ENCODE measurements at regions not wholly inside any gene's neighbourhood (a gene's known extent, or its start where the extent isn't known, plus 50 kb on each side); places are given as distances from the start of the nearest gene placed in this dataset.

DNA sequence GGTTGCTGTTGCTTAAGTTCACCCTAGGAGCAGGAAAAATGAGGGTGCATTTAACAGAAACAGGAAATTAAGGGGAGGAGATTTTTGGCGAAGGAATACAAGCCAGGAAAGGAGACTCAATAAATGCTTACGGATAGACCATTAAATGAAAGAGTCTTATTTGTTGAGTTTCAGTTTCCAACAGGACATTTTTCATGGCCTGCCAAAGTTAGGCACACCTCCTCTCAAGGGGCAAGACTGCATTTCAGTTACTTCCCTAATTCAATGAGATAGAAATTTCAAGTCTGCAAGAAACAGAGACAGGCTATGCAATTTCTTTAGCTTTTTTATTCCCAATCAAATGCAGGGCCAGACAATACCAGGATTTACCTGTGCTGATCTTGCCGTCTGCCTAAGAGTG lies 394.7 kb upstream of the KLHL29 start:
- H3K27ac ChIP-seq (ENCODE audit: low read depth, low read length): no peak overlapping the region
- H3K36me3 ChIP-seq (ENCODE audit: control insufficient read depth, insufficient read depth, low read length): no peaks in the 10 kb centered on the region
- H3K4me1 ChIP-seq (ENCODE audit: control insufficient read depth, insufficient read depth, low read length): no peaks in the 10 kb centered on the region
- no peak overlapping the region for H3K9ac ChIP-seq (ENCODE audit: low read length)
- no peak overlapping the region for H3K4me3 ChIP-seq (ENCODE audit: low read length)
- no peaks in the 10 kb centered on the region for H3K27me3 ChIP-seq (ENCODE audit: control insufficient read depth, insufficient read depth, low read length)

GRCh38 chr2:22991844-22992243 lies 393.1 kb upstream of the KLHL29 start:
- H3K9ac ChIP-seq (ENCODE audit: low read length): no peak overlapping the region

DNA sequence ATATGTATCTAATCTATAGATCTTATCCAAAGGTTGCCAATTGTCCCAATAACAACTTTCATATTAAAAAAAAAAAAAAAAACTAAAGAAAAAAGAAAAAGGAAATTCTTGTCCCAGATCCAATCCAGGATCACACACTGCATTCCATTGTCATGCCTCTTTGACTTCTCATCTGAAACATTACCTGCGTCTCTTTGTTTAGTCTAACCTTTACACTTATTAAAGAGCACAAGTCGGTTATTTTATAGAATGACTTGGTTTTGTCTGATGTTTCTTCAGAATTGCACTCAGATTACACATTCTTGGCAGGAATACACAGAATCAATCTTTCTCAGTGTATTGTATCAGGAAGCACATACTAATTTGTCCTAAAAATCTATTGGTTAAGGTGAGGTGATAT lies 392.5 kb upstream of the KLHL29 start:
- H3K27ac ChIP-seq (ENCODE audit: low read depth, low read length): no peak overlapping the region
- no peak overlapping the region for H3K9ac ChIP-seq (ENCODE audit: low read length)
- no peaks in the 10 kb centered on the region for H3K4me1 ChIP-seq (ENCODE audit: control insufficient read depth, insufficient read depth, low read length)
- no peak overlapping the region for H3K4me3 ChIP-seq (ENCODE audit: low read length)
- H3K27me3 ChIP-seq (ENCODE audit: control insufficient read depth, insufficient read depth, low read length): no peaks in the 10 kb centered on the region
- no peaks in the 10 kb centered on the region for H3K36me3 ChIP-seq (ENCODE audit: control insufficient read depth, insufficient read depth, low read length)

More at GRCh38 chr2:22991844-22992243, 393.1 kb upstream of the KLHL29 start:
- Histone ChIP-seq H3K4me3 (ENCODE audit: low read length) (no peak overlapping the region), H3K27me3 (ENCODE audit: control insufficient read depth, insufficient read depth, low read length) (no peaks in the 10 kb centered on the region), H3K4me1 (ENCODE audit: control insufficient read depth, insufficient read depth, low read length) (no peaks in the 10 kb centered on the region), H3K27ac (ENCODE audit: low read depth, low read length) (no peak overlapping the region), H3K36me3 (ENCODE audit: control insufficient read depth, insufficient read depth, low read length) (no peaks in the 10 kb centered on the region)

DNA sequence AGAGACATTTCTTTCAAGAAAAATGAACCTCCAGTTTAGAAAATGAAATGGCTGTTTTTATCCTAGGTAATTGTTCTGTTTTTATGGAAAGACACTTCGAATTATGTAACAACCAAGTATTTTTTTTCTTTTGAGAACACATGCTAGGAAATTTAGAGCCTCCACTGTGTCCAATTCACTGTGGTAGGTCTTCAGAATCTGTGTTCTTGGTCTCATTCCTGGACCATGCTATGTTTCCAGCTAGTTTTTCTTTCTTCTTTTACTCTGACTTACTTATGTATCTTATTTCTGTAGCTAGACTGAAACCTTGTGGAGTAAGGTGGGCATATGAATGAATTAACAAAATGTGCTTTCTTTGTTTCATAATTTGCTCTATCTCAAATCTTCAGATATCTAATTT lies 391.7 kb upstream of the KLHL29 start:
- Histone ChIP-seq H3K4me3 (ENCODE audit: low read length) (no peak overlapping the region), H3K9ac (ENCODE audit: low read length) (no peak overlapping the region), H3K36me3 (ENCODE audit: control insufficient read depth, insufficient read depth, low read length) (no peaks in the 10 kb centered on the region), H3K27ac (ENCODE audit: low read depth, low read length) (no peak overlapping the region), H3K27me3 (ENCODE audit: control insufficient read depth, insufficient read depth, low read length) (no peaks in the 10 kb centered on the region), H3K4me1 (ENCODE audit: control insufficient read depth, insufficient read depth, low read length) (no peaks in the 10 kb centered on the region)

DNA sequence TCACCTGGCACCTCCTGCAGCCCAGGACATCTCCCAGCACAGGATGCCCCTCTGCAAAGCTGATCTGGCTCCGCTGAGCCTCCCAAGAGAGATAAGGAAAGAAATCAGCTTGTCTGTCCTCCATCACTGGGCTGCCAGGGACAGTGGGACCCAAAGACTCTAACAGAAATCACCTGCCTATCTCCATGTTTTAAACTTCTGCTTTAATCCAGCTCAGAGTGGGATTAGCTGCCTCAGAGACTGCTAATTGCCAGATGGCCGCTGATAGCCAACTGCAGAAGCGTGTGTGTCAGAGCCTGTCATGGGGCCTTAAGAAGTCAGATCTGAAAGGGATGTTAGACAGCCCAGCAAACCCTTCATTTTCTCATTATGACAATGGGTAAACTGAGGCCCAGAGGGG lies 389.4 kb upstream of the KLHL29 start:
- no peak overlapping the region for H3K9ac ChIP-seq (ENCODE audit: low read length)
- no peaks in the 10 kb centered on the region for H3K27me3 ChIP-seq (ENCODE audit: control insufficient read depth, insufficient read depth, low read length)
- no peak overlapping the region for H3K27ac ChIP-seq (ENCODE audit: low read depth, low read length)
- H3K36me3 ChIP-seq (ENCODE audit: control insufficient read depth, insufficient read depth, low read length): no peaks in the 10 kb centered on the region
- H3K4me3 ChIP-seq (ENCODE audit: low read length): no peak overlapping the region
- no peaks in the 10 kb centered on the region for H3K4me1 ChIP-seq (ENCODE audit: control insufficient read depth, insufficient read depth, low read length)

DNA sequence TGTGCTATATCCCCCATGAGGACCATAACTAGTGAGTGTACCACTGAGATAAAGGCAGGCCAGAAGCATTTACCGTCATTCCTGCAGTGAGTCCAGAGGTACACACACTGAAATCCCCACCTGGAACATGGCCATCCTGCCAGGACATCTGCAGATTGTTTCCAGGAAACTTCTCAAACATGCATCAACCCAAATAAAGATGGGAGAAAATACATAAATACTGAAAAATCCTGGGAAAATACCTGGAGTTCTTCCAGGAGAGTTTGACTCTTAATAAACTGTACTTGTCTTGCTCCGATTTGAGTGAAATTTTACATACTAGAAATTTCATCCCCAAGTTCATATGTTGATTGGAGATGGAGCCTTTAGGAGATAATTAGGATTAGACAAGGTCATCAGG lies 388.1 kb upstream of the KLHL29 start:
- Histone ChIP-seq H3K27me3 (ENCODE audit: control insufficient read depth, insufficient read depth, low read length) (no peaks in the 10 kb centered on the region), H3K27ac (ENCODE audit: low read depth, low read length) (no peak overlapping the region), H3K9ac (ENCODE audit: low read length) (no peak overlapping the region), H3K4me1 (ENCODE audit: control insufficient read depth, insufficient read depth, low read length) (no peaks in the 10 kb centered on the region), H3K36me3 (ENCODE audit: control insufficient read depth, insufficient read depth, low read length) (no peaks in the 10 kb centered on the region), H3K4me3 (ENCODE audit: low read length) (no peak overlapping the region)

DNA sequence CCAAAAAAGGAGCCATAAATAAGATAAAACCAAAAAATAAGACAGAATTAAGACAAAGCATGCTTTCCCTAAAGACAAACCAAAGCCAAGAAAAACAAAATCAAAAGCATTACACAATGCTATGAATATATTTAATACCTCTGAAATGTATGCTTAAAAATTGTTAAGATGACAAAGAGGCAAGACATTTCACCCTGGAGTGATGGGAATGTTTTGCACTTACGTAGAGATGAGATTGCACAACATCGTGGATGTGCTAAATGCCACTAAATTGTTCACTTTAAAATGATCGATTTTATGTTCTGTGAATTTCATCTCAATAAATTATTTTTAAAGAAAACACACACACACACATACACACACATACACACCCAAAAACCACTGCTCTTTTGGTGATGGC lies 386.6 kb upstream of the KLHL29 start:
- H3K27ac ChIP-seq (ENCODE audit: low read depth, low read length): no peak overlapping the region
- no peaks in the 10 kb centered on the region for H3K36me3 ChIP-seq (ENCODE audit: control insufficient read depth, insufficient read depth, low read length)

DNA sequence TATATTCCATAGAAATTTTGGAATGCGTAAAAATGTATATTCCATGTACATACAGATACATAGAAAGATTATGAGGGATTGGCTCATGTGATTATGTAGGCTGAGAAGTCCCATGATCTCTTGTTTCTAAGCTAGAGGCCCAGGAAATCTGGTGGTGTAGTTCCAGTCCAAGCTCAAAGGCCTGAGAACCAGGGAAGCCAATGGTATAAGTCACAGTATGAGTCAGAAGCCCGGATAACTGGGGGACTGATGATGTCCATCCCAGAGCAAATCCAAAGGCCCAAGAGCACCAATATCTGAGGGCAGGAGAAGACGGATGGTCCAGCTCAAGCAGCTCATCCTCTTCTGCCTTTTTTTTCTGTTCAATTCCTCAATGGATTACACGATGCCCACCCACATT lies 385.0 kb upstream of the KLHL29 start:
- Histone ChIP-seq H3K9ac (ENCODE audit: low read length) (no peak overlapping the region), H3K36me3 (ENCODE audit: control insufficient read depth, insufficient read depth, low read length) (no peaks in the 10 kb centered on the region), H3K27ac (ENCODE audit: low read depth, low read length) (no peak overlapping the region), H3K4me3 (ENCODE audit: low read length) (no peak overlapping the region), H3K4me1 (ENCODE audit: control insufficient read depth, insufficient read depth, low read length) (no peaks in the 10 kb centered on the region), H3K27me3 (ENCODE audit: control insufficient read depth, insufficient read depth, low read length) (no peaks in the 10 kb centered on the region)

More for the DNA sequence above, 386.6 kb upstream of the KLHL29 start:
- H3K27me3 ChIP-seq (ENCODE audit: control insufficient read depth, insufficient read depth, low read length): no peaks in the 10 kb centered on the region
- no peaks in the 10 kb centered on the region for H3K4me1 ChIP-seq (ENCODE audit: control insufficient read depth, insufficient read depth, low read length)
- no peak overlapping the region for H3K4me3 ChIP-seq (ENCODE audit: low read length)
- H3K9ac ChIP-seq (ENCODE audit: low read length): no peak overlapping the region

DNA sequence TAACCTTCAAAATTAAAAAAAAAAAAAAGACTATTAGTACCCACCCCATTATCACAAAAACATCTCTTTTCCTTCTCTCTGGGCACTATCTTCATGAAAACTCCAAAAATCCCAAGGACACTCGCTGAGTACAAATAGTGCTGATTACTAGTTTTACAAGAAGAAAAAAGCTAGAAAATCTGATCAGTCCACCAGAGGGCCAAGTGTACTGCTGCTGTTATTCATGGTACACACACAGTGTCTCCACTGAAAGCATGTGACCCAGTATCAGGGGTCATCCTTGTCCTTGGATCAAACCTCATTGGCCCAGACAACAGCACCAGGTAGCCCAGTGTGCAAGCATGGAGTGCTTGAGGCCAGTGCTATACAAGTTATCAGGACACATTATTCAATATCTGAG lies 382.7 kb upstream of the KLHL29 start:
- H3K4me1 ChIP-seq (ENCODE audit: control insufficient read depth, insufficient read depth, low read length): no peaks in the 10 kb centered on the region

GRCh38 chr2:23005469-23005868 lies 379.5 kb upstream of the KLHL29 start:
- no peaks in the 10 kb centered on the region for H3K27me3 ChIP-seq (ENCODE audit: control insufficient read depth, insufficient read depth, low read length)
- H3K4me1 ChIP-seq (ENCODE audit: control insufficient read depth, insufficient read depth, low read length): peaks cover 8% of the 10 kb centered on the region
- no peak overlapping the region for H3K9ac ChIP-seq (ENCODE audit: low read length)
- no peak overlapping the region for H3K4me3 ChIP-seq (ENCODE audit: low read length)
- no peak overlapping the region for H3K27ac ChIP-seq (ENCODE audit: low read depth, low read length)
- H3K36me3 ChIP-seq (ENCODE audit: control insufficient read depth, insufficient read depth, low read length): no peaks in the 10 kb centered on the region

More for the DNA sequence above, 382.7 kb upstream of the KLHL29 start:
- no peak overlapping the region for H3K27ac ChIP-seq (ENCODE audit: low read depth, low read length)
- no peak overlapping the region for H3K9ac ChIP-seq (ENCODE audit: low read length)
- H3K36me3 ChIP-seq (ENCODE audit: control insufficient read depth, insufficient read depth, low read length): no peaks in the 10 kb centered on the region
- no peak overlapping the region for H3K4me3 ChIP-seq (ENCODE audit: low read length)
- no peaks in the 10 kb centered on the region for H3K27me3 ChIP-seq (ENCODE audit: control insufficient read depth, insufficient read depth, low read length)

- peaks cover 8% of the 10 kb centered on the region for H3K4me1 ChIP-seq (ENCODE audit: control insufficient read depth, insufficient read depth, low read length)
- H3K4me3 ChIP-seq (ENCODE audit: low read length): no peak overlapping the region
- no peak overlapping the region for H3K9ac ChIP-seq (ENCODE audit: low read length)
- H3K27ac ChIP-seq (ENCODE audit: low read depth, low read length): no peak overlapping the region
- no peaks in the 10 kb centered on the region for H3K27me3 ChIP-seq (ENCODE audit: control insufficient read depth, insufficient read depth, low read length)
- no peaks in the 10 kb centered on the region for H3K36me3 ChIP-seq (ENCODE audit: control insufficient read depth, insufficient read depth, low read length)
Measured at GRCh38 chr2:23007631-23008235, 377.2 kb upstream of the KLHL29 start.

DNA sequence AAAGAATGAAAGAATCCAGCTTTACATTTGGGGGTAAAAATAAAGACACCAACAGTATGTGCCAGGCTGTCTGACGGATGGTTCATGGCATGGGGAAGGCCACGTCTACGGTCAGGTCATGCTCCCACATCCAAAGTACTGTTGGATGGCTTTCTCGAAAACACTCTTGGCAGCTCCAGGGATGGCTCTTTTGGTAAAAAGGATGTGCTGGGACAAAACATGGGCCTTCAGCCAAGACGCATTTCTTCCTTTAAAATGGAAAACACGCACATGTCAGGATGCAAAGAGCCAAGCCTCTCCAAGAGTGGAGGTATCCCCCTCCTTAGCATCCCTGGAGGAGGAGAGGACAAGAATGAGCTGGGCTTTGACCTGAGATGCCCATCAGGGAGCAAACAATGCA lies 376.5 kb upstream of the KLHL29 start:
- no peak overlapping the region for H3K9ac ChIP-seq (ENCODE audit: low read length)
- H3K36me3 ChIP-seq (ENCODE audit: control insufficient read depth, insufficient read depth, low read length): no peaks in the 10 kb centered on the region
- no peak overlapping the region for H3K27ac ChIP-seq (ENCODE audit: low read depth, low read length)
- peaks cover 8% of the 10 kb centered on the region for H3K4me1 ChIP-seq (ENCODE audit: control insufficient read depth, insufficient read depth, low read length)
- no peaks in the 10 kb centered on the region for H3K27me3 ChIP-seq (ENCODE audit: control insufficient read depth, insufficient read depth, low read length)
- no peak overlapping the region for H3K4me3 ChIP-seq (ENCODE audit: low read length)

DNA sequence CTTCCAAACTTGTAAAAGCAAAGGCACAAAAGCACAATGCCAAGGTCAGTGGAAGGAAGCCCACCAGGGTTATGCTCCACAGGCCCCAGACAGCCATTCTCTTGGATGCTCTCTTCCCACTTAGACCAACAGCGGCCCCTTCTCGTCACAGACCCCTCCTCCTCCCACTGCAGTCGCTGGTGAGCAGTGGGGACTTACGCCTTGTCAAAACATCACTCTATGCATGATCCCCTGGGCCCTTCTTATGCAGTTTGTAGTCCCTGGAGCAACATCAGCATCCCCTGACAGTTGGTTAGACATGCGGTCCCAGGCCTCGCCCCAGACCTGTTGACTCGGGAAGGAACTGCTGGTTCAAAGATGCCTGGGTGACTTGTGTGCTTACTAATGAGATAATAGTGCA lies 376.0 kb upstream of the KLHL29 start:
- Histone ChIP-seq H3K27me3 (ENCODE audit: control insufficient read depth, insufficient read depth, low read length) (no peaks in the 10 kb centered on the region), H3K4me1 (ENCODE audit: control insufficient read depth, insufficient read depth, low read length) (peaks cover 8% of the 10 kb centered on the region), H3K9ac (ENCODE audit: low read length) (no peak overlapping the region), H3K36me3 (ENCODE audit: control insufficient read depth, insufficient read depth, low read length) (no peaks in the 10 kb centered on the region), H3K27ac (ENCODE audit: low read depth, low read length) (no peak overlapping the region), H3K4me3 (ENCODE audit: low read length) (no peak overlapping the region)

Measured in rectal smooth muscle tissue (tissue), 1 donor.